Hepatocyte (in vitro differentiated cells): ENCODE measurements at regions not wholly inside any gene's neighbourhood (a gene's known extent, or its start where the extent isn't known, plus 50 kb on each side); places are given as distances from the start of the nearest gene placed in this dataset.

Experiments
- DNase-seq: peaks from one replicate; pipeline ENCODE4 v3.0.0-alpha.2; 2016; ENCODE audit warnings: low spot score
- H2AFZ ChIP-seq: fragments of 200-600 bp; sonication (generic); 2 replicates; pipeline ENCODE4 v1.6.0; 2016; ENCODE audit warnings: antibody characterized with exemption, mild to moderate bottlenecking
- H3K27ac ChIP-seq: fragments of 200-600 bp; sonication (generic); 2 replicates; pipeline ENCODE4 v1.5.1; 2016; ENCODE audit warnings: mild to moderate bottlenecking
- H3K27me3 ChIP-seq: fragments of 200-600 bp; sonication (generic); 2 replicates; pipeline ENCODE4 v1.6.1; 2016
- H3K36me3 ChIP-seq: fragments of 200-600 bp; sonication (generic); replicated peaks from 2 replicates; pipeline ENCODE4 v1.5.1; 2016; ENCODE audit warnings: low read depth; ENCODE audit not compliant: insufficient read depth
- H3K4me1 ChIP-seq: fragments of 200-600 bp; sonication (generic); 2 replicates; pipeline ENCODE4 v1.5.1; 2016; ENCODE audit warnings: mild to moderate bottlenecking, moderate library complexity; ENCODE audit not compliant: insufficient read depth
- H3K4me2 ChIP-seq: fragments of 200-600 bp; sonication (generic); 2 replicates; pipeline ENCODE4 v1.6.0; 2016
- H3K4me3 ChIP-seq: fragments of 200-600 bp; sonication (generic); 2 replicates; pipeline ENCODE4 v1.5.1; 2016; ENCODE audit warnings: mild to moderate bottlenecking
- H3K79me2 ChIP-seq: fragments of 200-600 bp; sonication (generic); 2 replicates; pipeline ENCODE4 v1.6.0; 2017; ENCODE audit warnings: mild to moderate bottlenecking
- H3K9me2 ChIP-seq: fragments of 200-600 bp; sonication (generic); replicated peaks from 2 replicates; pipeline ENCODE4 v1.6.0; 2017; ENCODE audit warnings: mild to moderate bottlenecking; ENCODE audit not compliant: insufficient read depth
- H3K9me3 ChIP-seq: fragments of 200-600 bp; sonication (generic); 2 replicates; pipeline ENCODE4 v1.5.1; 2016; ENCODE audit warnings: low read depth, mild to moderate bottlenecking
- H4K20me1 ChIP-seq: fragments of 200-600 bp; sonication (generic); 2 replicates; pipeline ENCODE4 v1.6.0; 2016; ENCODE audit warnings: mild to moderate bottlenecking; ENCODE audit not compliant: insufficient read depth, poor library complexity, severe bottlenecking
- CTCF ChIP-seq: fragments of 200-600 bp; sonication (generic); IDR thresholded peaks from 2 replicates; pipeline ENCODE4 v1.5.1; 2016; ENCODE audit warnings: antibody characterized with exemption, mild to moderate bottlenecking; ENCODE audit not compliant: poor library complexity
- EZH2 ChIP-seq: fragments of 200-600 bp; sonication (generic); IDR thresholded peaks from 2 replicates; pipeline ENCODE4 v1.6.1; 2016; ENCODE audit warnings: antibody characterized with exemption, mild to moderate bottlenecking, borderline replicate concordance
- EZH2phosphoT487 ChIP-seq: fragments of 200-600 bp; sonication (generic); IDR thresholded peaks from one replicate; pipeline ENCODE4 v1.6.1; 2018; ENCODE audit warnings: antibody characterized with exemption, mild to moderate bottlenecking, low read depth, moderate library complexity; ENCODE audit not compliant: unreplicated experiment, severe bottlenecking
- WGBS: methylation state at CpG from one replicate; pipeline ENCODE4 v1.1.6; 2016; ENCODE audit warnings: low lambda C conversion rate; ENCODE audit errors: missing lambda C conversion rate; 5-methylcytosine and 5-hydroxymethylcytosine counted together

GRCh38 chr4:106583108-106583507 lies 214.5 kb upstream of the GIMD1 start:
- Histone ChIP-seq H2AFZ (no peak overlapping the region), H3K9me2 (no peaks in the 10 kb centered on the region), H3K9me3 (no peaks in the 10 kb centered on the region), H3K4me2 (no peak overlapping the region), H4K20me1 (no peaks in the 10 kb centered on the region), H3K4me1 (peaks cover 6% of the 10 kb centered on the region), H3K79me2 (no peaks in the 10 kb centered on the region), H3K4me3 (no peak overlapping the region), H3K36me3 (no peaks in the 10 kb centered on the region), H3K27ac (no peak overlapping the region), H3K27me3 (no peaks in the 10 kb centered on the region)
- TF ChIP-seq EZH2 = no peak
- TF ChIP-seq CTCF = no peak
- TF ChIP-seq EZH2phosphoT487 = no peak
- no peak for DNase-seq
- WGBS = 81% methylated on average over 2 of the region's 2 CpGs

- Histone ChIP-seq H3K9me2 (no peaks in the 10 kb centered on the region), H3K27ac (no peak overlapping the region), H3K27me3 (no peaks in the 10 kb centered on the region), H3K4me3 (no peak overlapping the region), H3K36me3 (no peaks in the 10 kb centered on the region), H3K9me3 (no peaks in the 10 kb centered on the region), H3K4me1 (peaks cover 6% of the 10 kb centered on the region), H2AFZ (no peak overlapping the region), H4K20me1 (no peaks in the 10 kb centered on the region), H3K79me2 (no peaks in the 10 kb centered on the region), H3K4me2 (no peak overlapping the region)
- no peak for TF ChIP-seq CTCF
- TF ChIP-seq EZH2phosphoT487 = no peak
- no peak for TF ChIP-seq EZH2
- no peak for DNase-seq
Observed at GRCh38 chr4:106582103-106582502, 213.5 kb upstream of the GIMD1 start.

- Histone ChIP-seq H3K9me2 (no peaks in the 10 kb centered on the region), H3K27me3 (no peaks in the 10 kb centered on the region), H3K36me3 (no peaks in the 10 kb centered on the region), H3K4me2 (no peak overlapping the region), H3K79me2 (no peaks in the 10 kb centered on the region), H4K20me1 (no peaks in the 10 kb centered on the region), H3K4me1 (peaks cover 5% of the 10 kb centered on the region), H3K9me3 (no peaks in the 10 kb centered on the region), H2AFZ (no peak overlapping the region), H3K27ac (no peak overlapping the region), H3K4me3 (no peak overlapping the region)
- no peak for DNase-seq
- no peak for TF ChIP-seq EZH2
Observed at GRCh38 chr4:106579236-106579635, 210.7 kb upstream of the GIMD1 start.

- Histone ChIP-seq H3K9me2 (no peaks in the 10 kb centered on the region), H3K27ac (no peak overlapping the region), H3K27me3 (no peaks in the 10 kb centered on the region), H3K36me3 (no peaks in the 10 kb centered on the region), H4K20me1 (no peaks in the 10 kb centered on the region), H3K4me3 (no peak overlapping the region), H3K4me2 (no peak overlapping the region), H3K9me3 (no peaks in the 10 kb centered on the region), H3K79me2 (no peaks in the 10 kb centered on the region), H3K4me1 (no peaks in the 10 kb centered on the region), H2AFZ (no peak overlapping the region)
- DNase-seq = no peak
- 88% methylated on average over 7 of the region's 7 CpGs for WGBS
- TF ChIP-seq EZH2phosphoT487 (no peak), CTCF (no peak), EZH2 (no peak)
Observed at GRCh38 chr4:106569146-106570031, 200.8 kb upstream of the GIMD1 start.
